ENCODE measurements at regions not wholly inside any gene's neighbourhood (a gene's known extent, or its start where the extent isn't known, plus 50 kb on each side); places are given as distances from the start of the nearest gene placed in this dataset.

DNA sequence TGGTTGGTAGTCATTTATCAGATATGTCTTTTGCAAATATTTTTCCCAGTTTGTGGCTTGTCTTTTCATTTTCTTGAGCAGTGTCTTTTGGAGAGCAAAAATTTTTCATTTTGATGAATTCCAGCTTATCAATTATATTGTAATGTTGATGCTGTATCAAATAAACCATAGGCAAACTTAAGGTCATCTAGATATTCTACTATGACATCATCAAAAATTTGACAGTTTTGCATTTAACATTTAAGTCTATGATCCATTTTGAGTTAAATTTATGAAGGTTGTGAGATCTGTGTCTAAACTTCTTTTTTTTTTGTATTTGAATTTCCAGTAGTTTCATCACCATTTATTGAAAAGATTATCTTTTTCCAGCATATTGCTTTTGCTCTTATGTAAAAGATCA is 505.5 kb upstream of the COX7C start:
- no peak for FAIRE-seq
- Histone ChIP-seq H3K36me3 (ENCODE audit: control insufficient read depth, insufficient read depth, low read length) (no peaks in the 10 kb centered on the region), H3K4me3 (ENCODE audit: low read depth, low read length) (no peak overlapping the region), H3K27me3 (ENCODE audit: control insufficient read depth, insufficient read depth, low read length) (no peaks in the 10 kb centered on the region)
- TF ChIP-seq, protein P1, sequence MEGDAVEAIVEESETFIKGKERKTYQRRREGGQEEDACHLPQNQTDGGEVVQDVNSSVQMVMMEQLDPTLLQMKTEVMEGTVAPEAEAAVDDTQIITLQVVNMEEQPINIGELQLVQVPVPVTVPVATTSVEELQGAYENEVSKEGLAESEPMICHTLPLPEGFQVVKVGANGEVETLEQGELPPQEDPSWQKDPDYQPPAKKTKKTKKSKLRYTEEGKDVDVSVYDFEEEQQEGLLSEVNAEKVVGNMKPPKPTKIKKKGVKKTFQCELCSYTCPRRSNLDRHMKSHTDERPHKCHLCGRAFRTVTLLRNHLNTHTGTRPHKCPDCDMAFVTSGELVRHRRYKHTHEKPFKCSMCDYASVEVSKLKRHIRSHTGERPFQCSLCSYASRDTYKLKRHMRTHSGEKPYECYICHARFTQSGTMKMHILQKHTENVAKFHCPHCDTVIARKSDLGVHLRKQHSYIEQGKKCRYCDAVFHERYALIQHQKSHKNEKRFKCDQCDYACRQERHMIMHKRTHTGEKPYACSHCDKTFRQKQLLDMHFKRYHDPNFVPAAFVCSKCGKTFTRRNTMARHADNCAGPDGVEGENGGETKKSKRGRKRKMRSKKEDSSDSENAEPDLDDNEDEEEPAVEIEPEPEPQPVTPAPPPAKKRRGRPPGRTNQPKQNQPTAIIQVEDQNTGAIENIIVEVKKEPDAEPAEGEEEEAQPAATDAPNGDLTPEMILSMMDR (IDR thresholded peaks at IDR 0.05; ENCODE audit: insufficient read depth, low read length, severe bottlenecking): no peak
- DNase-seq (ENCODE audit: low read depth): no peak

- FAIRE-seq: no peak
- no peak for DNase-seq (ENCODE audit: low read depth)
- TF ChIP-seq, protein P1 (IDR thresholded peaks at IDR 0.05; ENCODE audit: insufficient read depth, low read length, severe bottlenecking): no peak
- no peaks in the 10 kb centered on the region for H3K27me3 ChIP-seq (ENCODE audit: control insufficient read depth, insufficient read depth, low read length)
- no peak overlapping the region for H3K4me3 ChIP-seq (ENCODE audit: low read depth, low read length)
- no peaks in the 10 kb centered on the region for H3K36me3 ChIP-seq (ENCODE audit: control insufficient read depth, insufficient read depth, low read length)
Measured at GRCh38 chr5:86115164-86115563, 502.6 kb upstream of the COX7C start.

- no peaks in the 10 kb centered on the region for H3K36me3 ChIP-seq (ENCODE audit: control insufficient read depth, insufficient read depth, low read length)
- no peak overlapping the region for H3K4me3 ChIP-seq (ENCODE audit: low read depth, low read length)
- DNase-seq (ENCODE audit: low read depth) (peak; percentile 3), FAIRE-seq (no peak)
- TF ChIP-seq, protein P1 (IDR thresholded peaks at IDR 0.05; ENCODE audit: insufficient read depth, low read length, severe bottlenecking): no peak
- H3K27me3 ChIP-seq (ENCODE audit: control insufficient read depth, insufficient read depth, low read length): no peaks in the 10 kb centered on the region
Measured at GRCh38 chr5:86118542-86118941, 499.2 kb upstream of the COX7C start.

DNA sequence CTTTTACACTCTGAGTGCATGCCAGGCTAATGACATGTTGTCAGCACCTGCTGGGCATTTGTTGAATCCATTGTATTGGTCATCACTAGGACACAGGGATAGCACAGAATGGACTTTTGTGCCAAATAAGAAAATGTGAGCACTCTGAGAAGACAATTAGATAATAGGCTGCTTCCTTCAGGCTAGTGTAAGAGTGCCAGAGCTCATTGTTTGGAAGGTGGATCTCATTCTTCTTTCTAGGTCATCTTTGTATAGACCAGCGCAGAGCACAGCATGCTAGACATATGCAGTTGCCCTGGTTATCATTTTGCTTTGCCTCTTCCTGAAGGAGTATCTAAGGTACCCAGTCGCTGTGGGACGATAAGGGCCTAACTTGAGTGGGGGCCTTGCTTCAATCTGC is 493.4 kb upstream of the COX7C start:
- no peak overlapping the region for H3K4me3 ChIP-seq (ENCODE audit: low read depth, low read length)
- H3K27me3 ChIP-seq (ENCODE audit: control insufficient read depth, insufficient read depth, low read length): no peaks in the 10 kb centered on the region
- DNase-seq (ENCODE audit: low read depth) (no peak), FAIRE-seq (no peak)
- TF ChIP-seq, protein P1 (IDR thresholded peaks at IDR 0.05; ENCODE audit: insufficient read depth, low read length, severe bottlenecking): no peak
- H3K36me3 ChIP-seq (ENCODE audit: control insufficient read depth, insufficient read depth, low read length): no peaks in the 10 kb centered on the region

GRCh38 chr5:86125731-86126601 is 491.8 kb upstream of the COX7C start:
- no peak overlapping the region for H3K4me3 ChIP-seq (ENCODE audit: low read depth, low read length)
- no peaks in the 10 kb centered on the region for H3K36me3 ChIP-seq (ENCODE audit: control insufficient read depth, insufficient read depth, low read length)
- DNase-seq (ENCODE audit: low read depth) (no peak), FAIRE-seq (no peak)
- TF ChIP-seq, protein P1 (IDR thresholded peaks at IDR 0.05; ENCODE audit: insufficient read depth, low read length, severe bottlenecking): no peak
- H3K27me3 ChIP-seq (ENCODE audit: control insufficient read depth, insufficient read depth, low read length): no peaks in the 10 kb centered on the region

GRCh38 chr5:86127696-86128095 is 490.0 kb upstream of the COX7C start:
- no peak overlapping the region for H3K4me3 ChIP-seq (ENCODE audit: low read depth, low read length)
- H3K36me3 ChIP-seq (ENCODE audit: control insufficient read depth, insufficient read depth, low read length): no peaks in the 10 kb centered on the region
- TF ChIP-seq, protein P1 (IDR thresholded peaks at IDR 0.05; ENCODE audit: insufficient read depth, low read length, severe bottlenecking): no peak
- no peak for DNase-seq (ENCODE audit: low read depth)
- FAIRE-seq: no peak
- no peaks in the 10 kb centered on the region for H3K27me3 ChIP-seq (ENCODE audit: control insufficient read depth, insufficient read depth, low read length)
